ENCODE measurements at regions not wholly inside any gene's neighbourhood (a gene's known extent, or its start where the extent isn't known, plus 50 kb on each side); places are given as distances from the start of the nearest gene placed in this dataset.

DNA sequence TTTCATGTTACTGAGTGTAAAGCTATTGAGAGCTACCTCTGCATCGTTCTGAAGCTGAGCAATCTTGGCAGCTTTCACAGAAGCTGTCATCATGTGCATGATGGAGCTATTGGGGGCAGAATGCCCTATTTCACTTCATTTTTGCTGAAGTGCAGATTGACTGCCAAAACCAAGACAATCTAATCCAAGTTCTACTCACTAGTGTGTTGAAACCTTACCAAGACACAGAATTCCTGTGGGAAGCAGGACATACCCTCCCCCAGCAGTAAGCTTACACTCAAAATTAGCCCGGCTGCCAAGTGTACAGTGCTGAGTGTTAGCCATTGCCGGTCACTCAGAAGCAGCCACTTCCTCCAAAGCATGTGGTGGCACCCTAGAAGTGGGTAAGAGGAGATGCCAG, 177.3 kb upstream of the TENT5A start:
- Histone ChIP-seq H3K27me3 (no peaks in the 10 kb centered on the region), H3K4me1 (no peaks in the 10 kb centered on the region), H3K36me3 (replicated peaks in 1 of 2; ENCODE audit: insufficient read depth in 1 of 2, low read depth in 2 of 2) (no peaks in the 10 kb centered on the region), H3K9me3 (no peaks in the 10 kb centered on the region), H3K4me3 (no peak overlapping the region), H3K27ac (no peak overlapping the region)
- 40 to 62% methylated on average over 3 of the region's 3 CpGs for WGBS, 2 donors
- TF ChIP-seq, protein P1, sequence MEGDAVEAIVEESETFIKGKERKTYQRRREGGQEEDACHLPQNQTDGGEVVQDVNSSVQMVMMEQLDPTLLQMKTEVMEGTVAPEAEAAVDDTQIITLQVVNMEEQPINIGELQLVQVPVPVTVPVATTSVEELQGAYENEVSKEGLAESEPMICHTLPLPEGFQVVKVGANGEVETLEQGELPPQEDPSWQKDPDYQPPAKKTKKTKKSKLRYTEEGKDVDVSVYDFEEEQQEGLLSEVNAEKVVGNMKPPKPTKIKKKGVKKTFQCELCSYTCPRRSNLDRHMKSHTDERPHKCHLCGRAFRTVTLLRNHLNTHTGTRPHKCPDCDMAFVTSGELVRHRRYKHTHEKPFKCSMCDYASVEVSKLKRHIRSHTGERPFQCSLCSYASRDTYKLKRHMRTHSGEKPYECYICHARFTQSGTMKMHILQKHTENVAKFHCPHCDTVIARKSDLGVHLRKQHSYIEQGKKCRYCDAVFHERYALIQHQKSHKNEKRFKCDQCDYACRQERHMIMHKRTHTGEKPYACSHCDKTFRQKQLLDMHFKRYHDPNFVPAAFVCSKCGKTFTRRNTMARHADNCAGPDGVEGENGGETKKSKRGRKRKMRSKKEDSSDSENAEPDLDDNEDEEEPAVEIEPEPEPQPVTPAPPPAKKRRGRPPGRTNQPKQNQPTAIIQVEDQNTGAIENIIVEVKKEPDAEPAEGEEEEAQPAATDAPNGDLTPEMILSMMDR (IDR thresholded peaks at IDR 0.05), result no peak
- TF ChIP-seq POLR2A (IDR thresholded peaks at IDR 0.05), result no peak
- no peak for DNase-seq
- no peak for ATAC-seq
- intact Hi-C loops (cut with DNase I), result no loop called here

DNA sequence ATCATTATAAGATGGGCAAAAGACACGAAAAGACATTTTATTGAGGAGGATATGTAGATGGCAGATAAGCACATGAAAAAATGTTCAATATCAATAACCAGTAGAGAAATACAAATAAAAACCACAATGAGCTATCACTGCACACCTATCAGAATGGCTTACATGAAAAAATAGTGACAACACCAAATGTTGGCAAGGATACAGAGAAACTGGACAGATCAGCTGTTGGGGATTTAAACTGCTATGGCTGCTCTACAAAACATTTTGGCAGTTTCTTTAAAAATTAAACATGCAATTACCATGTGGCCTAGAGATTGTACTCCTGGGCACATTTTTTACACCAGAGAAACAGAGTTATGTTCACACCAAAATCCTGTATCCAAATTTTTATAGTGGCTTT, 172.7 kb upstream of the TENT5A start:
- TF ChIP-seq, protein P1 (IDR thresholded peaks at IDR 0.05), result no peak
- no peak for TF ChIP-seq POLR2A (IDR thresholded peaks at IDR 0.05)
- intact Hi-C loops (cut with DNase I), result no loop called here
- no peaks in the 10 kb centered on the region for H3K36me3 ChIP-seq (replicated peaks in 1 of 2; ENCODE audit: insufficient read depth in 1 of 2, low read depth in 2 of 2)
- no peaks in the 10 kb centered on the region for H3K27me3 ChIP-seq
- DNase-seq (no peak), ATAC-seq (no peak)
- peaks cover 0 to 10% (median 0%) of the 10 kb centered on the region in 3 donors for H3K9me3 ChIP-seq
- H3K4me1 ChIP-seq, result no peaks in the 10 kb centered on the region
- H3K27ac ChIP-seq, result no peak overlapping the region
- 41 to 67% methylated on average over 1 of the region's 1 CpG for WGBS, 2 donors
- no peak overlapping the region for H3K4me3 ChIP-seq

DNA sequence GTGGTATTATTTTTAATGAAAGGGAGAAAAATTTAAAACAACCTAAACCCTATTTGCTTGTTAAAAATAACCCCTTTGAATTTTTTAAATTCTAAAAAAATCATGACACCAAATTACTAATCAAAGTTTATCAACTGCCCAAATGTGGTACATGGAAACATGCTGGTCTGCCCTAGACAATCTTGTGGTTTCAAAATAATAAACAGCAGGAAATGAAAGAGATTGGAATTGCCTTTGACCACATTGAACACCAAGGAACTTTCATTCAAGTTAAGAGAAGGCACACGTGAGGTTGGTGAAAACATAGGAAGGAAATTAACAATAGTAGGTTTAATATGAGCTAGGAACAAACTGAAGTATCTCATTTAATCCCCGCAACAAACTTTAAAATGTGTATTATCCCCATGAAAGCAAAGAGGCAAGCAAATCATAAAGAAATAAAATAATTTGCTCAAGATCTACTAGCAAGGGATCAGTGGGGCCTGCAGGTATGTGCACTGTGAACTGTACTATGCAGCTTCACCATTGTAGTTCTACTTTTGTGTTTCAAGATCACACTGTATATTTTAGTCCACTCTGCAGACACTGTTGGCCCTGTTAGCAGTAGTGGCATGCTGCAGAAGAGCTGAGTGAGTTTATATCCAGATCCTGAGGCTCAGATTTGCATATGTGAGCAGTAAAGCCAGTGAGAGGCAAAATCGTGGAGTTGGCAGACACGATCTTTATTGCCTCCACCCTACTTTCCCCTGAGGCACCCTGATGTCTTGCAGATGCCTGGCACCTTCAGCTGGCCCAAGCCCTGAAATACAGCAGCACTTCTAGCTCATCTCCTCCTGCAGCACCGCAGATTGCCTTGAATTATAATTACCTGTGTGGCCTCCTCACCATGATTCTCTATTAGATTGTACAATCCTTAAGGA, 157.8 kb upstream of the TENT5A start:
- ATAC-seq (no peak), DNase-seq (no peak)
- no peaks in the 10 kb centered on the region for H3K9me3 ChIP-seq
- no peaks in the 10 kb centered on the region for H3K36me3 ChIP-seq (replicated peaks in 1 of 2; ENCODE audit: insufficient read depth in 1 of 2, low read depth in 2 of 2)
- H3K27me3 ChIP-seq, result no peaks in the 10 kb centered on the region
- H3K4me1 ChIP-seq, result no peaks in the 10 kb centered on the region
- TF ChIP-seq, protein P1 (IDR thresholded peaks at IDR 0.05), result no peak
- no peak for TF ChIP-seq POLR2A (IDR thresholded peaks at IDR 0.05)
- intact Hi-C loops (cut with DNase I), result no loop called here
- 66 to 67% methylated on average over 5 of the region's 5 CpGs for WGBS, 2 donors
- no peak overlapping the region for H3K27ac ChIP-seq
- no peak overlapping the region for H3K4me3 ChIP-seq

DNA sequence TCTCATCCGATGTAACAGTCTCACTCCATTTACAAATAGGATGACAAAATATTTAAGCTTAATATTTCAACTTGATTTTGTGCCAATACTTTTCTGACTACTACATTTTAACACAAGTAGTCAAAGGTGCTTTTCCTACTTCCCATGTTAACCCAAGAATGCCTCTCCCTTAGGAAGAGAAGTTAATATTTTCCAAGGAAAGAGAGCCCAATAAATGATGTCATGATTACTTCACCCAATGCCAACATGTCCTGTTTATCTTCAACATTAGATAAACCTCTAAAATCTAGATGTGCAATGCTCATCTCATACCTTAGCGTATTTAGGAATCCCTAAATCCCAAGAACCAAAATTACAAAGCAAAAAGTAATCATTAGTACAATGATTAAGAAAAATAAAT, 156.7 kb upstream of the TENT5A start:
- Histone ChIP-seq H3K4me3 (no peak overlapping the region), H3K4me1 (no peaks in the 10 kb centered on the region), H3K27me3 (no peaks in the 10 kb centered on the region), H3K27ac (no peak overlapping the region), H3K9me3 (no peaks in the 10 kb centered on the region), H3K36me3 (replicated peaks in 1 of 2; ENCODE audit: insufficient read depth in 1 of 2, low read depth in 2 of 2) (no peaks in the 10 kb centered on the region)
- ATAC-seq, result no peak
- intact Hi-C loops (cut with DNase I), result no loop called here
- WGBS, 2 donors, result 76 to 82% methylated on average over 2 of the region's 2 CpGs
- TF ChIP-seq, protein P1 (IDR thresholded peaks at IDR 0.05), result no peak
- TF ChIP-seq POLR2A (IDR thresholded peaks at IDR 0.05), result no peak
- DNase-seq, result no peak
